NOMO-1 treated with dmso at 0.1 percent for 144 hours (cell line): ENCODE measurements at regions not wholly inside any gene's neighbourhood (a gene's known extent, or its start where the extent isn't known, plus 50 kb on each side); places are given as distances from the start of the nearest gene placed in this dataset.

Experiments
- DNase-seq: peaks from one replicate; lab custom pipeline; 2025; ENCODE audit not compliant: unreplicated experiment; lab: John Stamatoyannopoulos, UW

DNA sequence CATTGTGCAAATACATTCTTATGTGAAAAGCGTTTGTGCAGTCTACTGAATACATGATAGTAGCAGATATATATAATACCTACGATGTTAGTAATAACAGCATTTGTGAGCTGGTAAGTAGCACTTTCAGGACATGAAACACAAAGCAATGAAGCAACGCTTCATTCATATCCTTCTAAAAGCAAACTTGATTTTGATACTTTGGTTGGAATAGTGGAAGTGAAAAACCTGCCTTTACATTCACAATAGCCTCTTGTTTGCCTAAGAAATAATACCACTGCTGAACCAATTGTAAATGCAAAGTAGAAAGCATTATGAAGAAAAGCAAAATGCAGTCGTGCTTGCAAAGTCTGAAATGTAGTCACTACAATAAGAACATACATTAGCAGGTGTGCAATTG lies 926.3 kb downstream of the FSTL5 start:
- DNase-seq: no peak

- DNase-seq: no peak
Measured at GRCh38 chr4:161225327-161225726, 938.5 kb downstream of the FSTL5 start.

DNA sequence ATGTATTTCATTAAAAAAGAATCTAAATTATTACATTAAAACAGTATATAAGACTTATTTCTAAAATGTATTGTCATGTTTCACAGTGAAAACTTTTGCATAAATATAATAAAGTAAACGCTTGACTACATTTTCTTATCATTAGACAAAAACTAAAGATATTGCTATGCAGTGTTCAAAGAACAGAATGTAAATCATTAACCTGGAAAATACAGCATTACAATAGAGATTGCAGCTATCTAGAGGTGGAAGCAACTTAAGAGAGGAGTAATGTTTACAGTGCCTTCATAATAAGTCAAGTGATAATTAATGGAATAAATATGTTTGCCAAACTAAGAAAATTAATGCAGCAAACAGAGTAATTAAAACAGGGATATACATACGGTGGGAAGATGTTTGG lies 940.9 kb downstream of the FSTL5 start:
- DNase-seq: no peak

DNA sequence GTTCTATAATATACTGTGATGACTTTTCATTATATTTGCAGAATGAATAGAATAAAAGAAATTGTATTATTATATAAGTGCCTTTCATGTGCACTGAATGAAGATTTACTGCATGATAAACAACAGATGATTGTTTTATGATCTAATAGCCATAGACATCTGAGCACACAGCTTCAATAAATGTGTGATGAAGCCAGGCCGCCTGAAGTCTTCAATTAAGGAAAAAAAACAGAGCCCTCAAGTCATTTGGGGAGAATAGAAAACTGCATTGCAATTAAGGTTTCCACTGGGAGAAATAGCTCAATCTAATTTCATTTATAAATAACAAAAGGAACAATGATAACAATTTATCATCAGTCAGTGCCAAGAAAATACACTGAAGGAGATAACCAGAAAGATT lies 955.2 kb downstream of the FSTL5 start:
- DNase-seq: no peak

DNA sequence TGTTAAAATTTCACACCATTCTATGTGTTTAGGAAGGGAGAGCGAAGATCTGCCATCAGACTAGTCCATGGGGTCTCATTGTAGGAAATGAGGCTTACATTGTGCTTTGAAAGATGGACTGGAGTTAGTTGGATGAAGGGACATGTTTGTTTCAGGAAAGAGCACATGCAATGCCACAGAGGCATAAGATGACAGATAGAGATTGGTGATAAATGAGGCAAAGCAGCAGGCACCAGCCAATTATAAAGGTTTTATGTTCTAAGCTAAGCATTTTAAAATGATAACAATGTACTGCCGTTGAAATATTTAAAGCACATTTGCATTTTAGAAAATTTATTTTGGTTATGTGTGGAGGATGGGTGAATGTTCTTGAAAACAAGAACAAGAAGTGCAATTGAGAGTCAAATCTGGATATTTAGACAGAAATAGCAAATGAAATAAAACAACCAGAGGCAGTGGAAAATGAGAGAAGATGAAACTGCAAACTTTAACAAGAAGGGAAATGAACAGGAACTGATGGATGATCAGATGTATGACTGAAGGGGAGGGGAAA lies 957.2 kb downstream of the FSTL5 start:
- no peak for DNase-seq

DNA sequence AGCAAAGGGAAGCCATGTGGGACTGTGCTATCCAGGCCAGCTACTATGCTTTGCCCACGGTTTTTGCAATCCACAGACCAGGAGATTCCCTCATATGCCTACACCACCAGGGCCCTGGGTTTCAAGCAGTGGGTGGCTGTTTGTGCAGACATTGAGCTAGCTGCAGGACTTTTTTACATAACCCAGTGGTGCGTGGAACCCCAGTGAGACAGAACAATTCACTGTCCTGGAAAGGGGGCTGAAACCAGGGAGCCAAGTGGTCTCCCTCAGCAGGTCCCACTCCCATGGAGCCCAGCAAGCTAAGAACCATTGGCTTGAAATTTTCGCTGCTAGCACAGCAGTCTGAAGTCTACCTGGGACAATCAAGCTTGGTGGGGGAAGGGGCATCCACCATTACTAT lies 959.9 kb downstream of the FSTL5 start:
- no peak for DNase-seq

GRCh38 chr4:161197912-161198311 lies 965.9 kb downstream of the FSTL5 start:
- no peak for DNase-seq

DNA sequence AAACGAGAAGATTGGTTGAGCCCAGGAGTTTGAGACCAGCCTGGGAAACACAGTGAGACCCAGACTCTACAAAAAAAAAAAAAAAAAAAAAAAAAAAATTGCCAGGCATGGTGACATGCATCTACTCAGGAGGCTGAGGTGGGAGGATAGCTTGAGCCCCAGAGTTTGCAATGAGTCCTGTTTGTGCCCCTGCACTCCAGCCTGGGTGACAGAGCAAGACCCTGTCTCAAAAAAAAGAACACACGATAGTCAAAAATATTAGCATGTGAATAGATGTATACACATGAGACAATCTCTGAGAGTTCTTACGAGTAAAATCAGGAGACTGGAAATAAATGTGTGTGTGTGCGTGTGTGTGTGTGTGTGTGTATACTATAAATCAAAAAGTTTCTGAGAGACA lies 966.3 kb downstream of the FSTL5 start:
- no peak for DNase-seq

- no peak for DNase-seq
Measured at GRCh38 chr4:161189286-161190134, 974.3 kb downstream of the FSTL5 start.

DNA sequence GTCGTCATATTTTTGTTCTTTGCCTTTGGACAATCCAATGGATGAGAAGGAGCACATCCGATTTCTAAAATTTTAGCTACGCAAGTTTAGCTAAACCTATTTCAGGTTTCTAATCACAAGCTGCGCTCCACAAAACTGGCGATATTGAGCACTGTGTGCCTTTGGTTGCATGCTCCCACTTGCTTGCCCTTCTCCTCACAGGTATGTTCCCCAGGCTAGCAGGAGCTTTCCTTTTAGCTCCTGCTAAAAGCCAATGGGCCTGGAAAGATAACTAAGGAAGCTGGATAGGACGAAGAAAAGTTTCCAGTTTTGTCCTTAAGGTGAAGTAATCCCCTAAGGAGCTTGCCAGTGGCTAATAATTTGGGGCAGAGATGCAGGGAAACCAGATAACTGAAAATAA lies 975.2 kb downstream of the FSTL5 start:
- DNase-seq: no peak

DNA sequence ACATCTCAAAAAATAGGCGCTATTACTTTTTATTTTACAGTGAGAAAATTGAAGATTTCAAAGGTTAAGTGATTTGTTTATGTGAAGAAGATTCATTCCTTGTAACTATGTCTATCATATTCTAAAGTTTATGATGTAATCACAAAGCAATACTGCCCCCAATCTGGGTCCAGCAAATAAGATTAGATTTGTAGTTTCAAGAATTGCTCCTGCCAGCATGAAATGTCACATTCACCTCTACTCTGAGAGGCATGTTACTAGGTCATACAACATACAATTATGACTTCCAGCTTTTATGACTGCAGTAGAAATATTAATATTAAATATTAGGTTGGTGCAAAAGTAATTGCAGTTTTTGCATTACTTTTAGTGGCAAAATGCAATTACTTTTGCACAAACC lies 976.2 kb downstream of the FSTL5 start:
- no peak for DNase-seq

DNA sequence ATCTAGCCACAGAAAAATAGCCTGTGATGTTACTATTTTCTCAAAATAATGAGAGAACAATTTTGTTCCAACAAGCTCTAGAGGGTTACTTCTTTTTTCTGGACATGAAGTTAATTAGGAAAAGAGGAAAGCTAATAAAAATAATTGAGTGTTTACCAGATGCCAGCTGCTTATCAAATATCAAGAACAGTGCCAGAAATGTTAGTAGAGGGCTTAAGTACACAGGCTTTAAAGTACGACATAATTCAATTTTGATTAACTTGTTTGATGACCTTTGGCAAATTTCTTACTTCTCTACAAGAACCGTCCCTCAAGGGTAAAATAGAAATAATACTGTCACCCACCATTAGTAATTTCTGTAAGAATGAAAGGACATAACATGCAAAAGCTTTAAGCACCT lies 977.0 kb downstream of the FSTL5 start:
- DNase-seq: no peak

- DNase-seq: no peak
Measured at GRCh38 chr4:161186012-161186411, 977.8 kb downstream of the FSTL5 start.

GRCh38 chr4:161183729-161184128 lies 980.1 kb downstream of the FSTL5 start:
- no peak for DNase-seq

GRCh38 chr4:161182913-161183312 lies 980.9 kb downstream of the FSTL5 start:
- DNase-seq: no peak

DNA sequence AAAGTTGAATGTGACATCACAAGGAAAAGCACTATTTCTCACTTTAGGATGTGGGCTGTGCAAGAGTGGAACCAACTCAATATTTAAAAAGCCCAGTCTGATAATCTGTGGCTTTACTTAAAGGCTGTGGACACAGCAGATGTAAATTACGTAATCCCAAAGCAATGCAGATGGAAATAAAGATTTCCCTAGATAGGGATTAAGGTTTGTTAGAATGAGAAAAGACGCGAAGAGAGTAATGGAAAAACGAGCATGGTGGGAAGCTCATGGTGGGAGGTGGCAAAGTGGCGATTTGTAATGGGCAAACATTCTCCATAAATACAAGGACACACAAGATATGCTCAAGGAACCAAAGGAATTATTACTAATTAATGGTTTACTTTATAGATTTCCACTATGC lies 985.5 kb downstream of the FSTL5 start:
- no peak for DNase-seq

DNA sequence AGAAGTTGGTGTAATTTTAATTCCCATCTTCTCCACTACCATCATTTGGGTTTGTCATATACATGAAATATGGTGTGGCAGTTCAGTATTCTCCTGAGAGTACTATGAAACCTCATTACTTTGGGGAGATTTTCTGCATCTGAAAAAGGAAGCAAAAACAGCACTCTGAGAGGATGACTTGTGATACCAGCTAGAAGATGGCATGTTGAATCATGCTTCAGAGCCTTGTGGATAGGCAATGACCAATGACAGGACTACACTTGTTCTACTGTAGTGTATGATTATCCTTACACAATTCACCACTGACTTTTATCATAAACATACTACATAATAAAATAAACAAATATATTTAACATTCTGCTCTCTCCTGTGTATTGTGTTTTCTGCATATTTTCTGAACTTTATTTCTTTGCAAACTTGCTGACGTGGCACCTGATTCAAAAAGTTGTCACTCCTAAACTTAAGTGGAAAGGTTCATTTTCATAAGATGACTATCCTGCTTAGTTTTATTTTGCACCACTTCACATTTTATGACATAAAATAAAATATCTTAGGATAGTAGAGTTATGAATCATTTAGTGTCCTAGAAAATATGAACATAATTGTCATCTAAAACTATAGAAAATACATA lies 991.3 kb downstream of the FSTL5 start:
- no peak for DNase-seq

- no peak for DNase-seq
Measured at GRCh38 chr4:161167539-161167938, 996.3 kb downstream of the FSTL5 start.

GRCh38 chr4:161160718-161161117 lies 1003.1 kb downstream of the FSTL5 start:
- DNase-seq: no peak

- no peak for DNase-seq
Measured at GRCh38 chr4:161148051-161148450, 1015.7 kb downstream of the FSTL5 start.

DNA sequence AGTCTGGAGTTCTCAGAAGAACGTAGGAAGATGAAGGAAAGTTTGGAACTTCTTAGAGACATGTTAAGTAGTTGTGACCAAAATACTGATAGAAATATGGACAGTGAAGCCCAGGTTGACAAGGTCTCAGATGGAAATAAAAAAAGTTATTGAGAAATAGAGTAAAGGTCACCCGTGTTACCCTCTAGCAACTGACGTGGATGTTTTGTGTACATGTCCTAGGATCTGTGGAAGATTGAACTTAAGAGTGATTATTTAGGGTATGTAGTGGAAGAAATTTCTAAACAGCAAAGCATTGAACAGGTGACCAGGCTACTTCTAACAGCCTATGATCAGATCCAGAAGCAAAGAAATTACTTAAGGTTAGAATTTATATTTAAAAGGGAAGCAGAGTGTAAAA lies 1020.4 kb downstream of the FSTL5 start:
- DNase-seq: no peak

DNA sequence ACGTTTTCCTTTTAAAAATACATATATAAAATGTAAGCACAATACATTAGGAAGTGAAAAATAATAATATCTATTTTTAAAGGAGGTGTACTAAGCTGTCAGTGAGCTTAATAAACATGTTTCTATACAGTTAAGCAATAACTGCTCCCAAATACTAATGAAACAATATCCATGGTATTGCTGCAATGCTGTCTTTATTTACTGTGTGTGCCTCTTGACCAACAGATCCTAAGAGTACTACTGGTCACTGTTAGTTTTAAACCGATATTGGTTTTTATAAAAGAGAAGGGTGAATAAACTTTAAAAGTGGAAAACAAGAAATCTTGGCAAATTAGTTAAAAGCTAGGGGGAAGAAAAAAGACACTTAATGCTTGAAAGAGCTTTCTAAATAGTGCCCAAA lies 1029.0 kb downstream of the FSTL5 start:
- no peak for DNase-seq
